OCI-LY7 (cell line): ENCODE measurements at regions not wholly inside any gene's neighbourhood (a gene's known extent, or its start where the extent isn't known, plus 50 kb on each side); places are given as distances from the start of the nearest gene placed in this dataset.

Experiments
- BruUV-seq: library from RNA; stranded (reverse); fragments of 400-500 nt; replicated peaks from 2 replicates; lab custom pipeline; 2021; lab: Mats Ljungman, UMichigan
- CTCF ChIA-PET: fragments of 300-600 bp; sonication (Branson Sonifier 250); formaldehyde crosslinking; loops from one replicate; lab custom pipeline; 2022; ENCODE audit warnings: antibody characterized with exemption; ENCODE audit not compliant: unreplicated experiment; lab: Charles Lee
- POLR2A ChIA-PET: fragments of 300-600 bp; sonication (Branson Sonifier 250); formaldehyde crosslinking; loops from one replicate; lab custom pipeline; 2022; ENCODE audit warnings: antibody characterized with exemption; lab: Charles Lee
- DNase-seq: peaks from one replicate; pipeline ENCODE4 v3.0.0-alpha.2; 2015; ENCODE audit warnings: low spot score
- H2AFZ ChIP-seq: fragments of 200-600 bp; sonication (generic), shearing (Covaris generic); 2 replicates; pipeline ENCODE4 v1.6.1; 2014; ENCODE audit warnings: mild to moderate bottlenecking, antibody characterized with exemption, low read length, moderate library complexity
- H3K27ac ChIP-seq: fragments of 200-600 bp; sonication (generic); 2 replicates; pipeline ENCODE4 v1.5.1; 2014; ENCODE audit warnings: mixed run types, low read depth, mild to moderate bottlenecking, moderate library complexity, low read length, inconsistent platforms; ENCODE audit not compliant: poor library complexity, severe bottlenecking
- H3K36me3 ChIP-seq: fragments of 200-600 bp; sonication (generic); 2 replicates; pipeline ENCODE4 v1.6.1; 2014; ENCODE audit warnings: mild to moderate bottlenecking, antibody characterized with exemption, low read length, moderate library complexity, mixed read lengths; ENCODE audit not compliant: insufficient read depth
- H3K4me1 ChIP-seq: fragments of 200-600 bp; sonication (generic); 2 replicates; pipeline ENCODE4 v1.5.1; 2014; ENCODE audit warnings: mild to moderate bottlenecking, low read length; ENCODE audit not compliant: insufficient read depth, poor library complexity, severe bottlenecking
- H3K4me2 ChIP-seq: fragments of 200-600 bp; sonication (generic); 2 replicates; pipeline ENCODE4 v1.6.1; 2014; ENCODE audit warnings: mild to moderate bottlenecking, low read length
- H3K4me3 ChIP-seq: fragments of 200-600 bp; sonication (generic); 2 replicates; pipeline ENCODE4 v1.5.1; 2014; ENCODE audit warnings: mild to moderate bottlenecking, low read depth, low read length; ENCODE audit not compliant: poor library complexity, severe bottlenecking
- H3K79me2 ChIP-seq: fragments of 200-600 bp; sonication (generic); 2 replicates; pipeline ENCODE4 v1.6.1; 2016; ENCODE audit warnings: low read depth, mild to moderate bottlenecking, low read length, moderate library complexity, mixed read lengths; ENCODE audit not compliant: insufficient read depth
- H3K9me2 ChIP-seq: fragments of 200-600 bp; sonication (generic); 2 replicates; pipeline ENCODE4 v1.6.1; 2016; ENCODE audit warnings: mild to moderate bottlenecking, low read length, mixed read lengths; ENCODE audit not compliant: insufficient read depth
- H3K9me3 ChIP-seq: fragments of 200-600 bp; sonication (generic); 2 replicates; pipeline ENCODE4 v1.6.1; 2014; ENCODE audit warnings: mild to moderate bottlenecking, mixed run types, low read length, mixed read lengths
- H4K20me1 ChIP-seq: fragments of 200-600 bp; sonication (generic); 2 replicates; pipeline ENCODE4 v1.6.1; 2014; ENCODE audit warnings: mild to moderate bottlenecking, antibody characterized with exemption, low read length, moderate library complexity, mixed read lengths; ENCODE audit not compliant: insufficient read depth
- CTCF ChIP-seq: fragments of 200-600 bp; sonication (generic); conservative IDR thresholded peaks from 2 replicates; pipeline ENCODE4 v1.5.1; 2014; ENCODE audit warnings: mild to moderate bottlenecking, antibody characterized with exemption, low read length, moderate library complexity, mixed read lengths
- EZH2phosphoT487 ChIP-seq: fragments of 200-600 bp; sonication (generic); IDR thresholded peaks from 2 replicates; pipeline ENCODE4 v1.6.1; 2018; ENCODE audit warnings: low read depth, borderline replicate concordance, mild to moderate bottlenecking, mixed run types, antibody characterized with exemption, low read length, moderate library complexity, mixed read lengths
- intact Hi-C: fragments of 100-400 bp; cut with micrococcal nuclease; formaldehyde crosslinking; loops from one replicate; pipeline ENCODE4 v1.10.0; 2022; ENCODE audit not compliant: unreplicated experiment

GRCh38 chr11:112786196-112786595 is 175.0 kb upstream of the NCAM1 start:
- Histone ChIP-seq H3K4me3 (no peak overlapping the region), H3K4me2 (no peak overlapping the region), H3K9me3 (no peaks in the 10 kb centered on the region), H3K4me1 (no peaks in the 10 kb centered on the region), H3K36me3 (no peaks in the 10 kb centered on the region), H4K20me1 (no peaks in the 10 kb centered on the region), H3K79me2 (no peaks in the 10 kb centered on the region), H3K27ac (no peak overlapping the region), H3K9me2 (no peaks in the 10 kb centered on the region), H2AFZ (no peak overlapping the region)
- CTCF ChIA-PET, result no interaction called here
- intact Hi-C loops, result no loop called here
- DNase-seq, result no peak
- POLR2A ChIA-PET, result no interaction called here
- TF ChIP-seq CTCF, result no peak
- TF ChIP-seq EZH2phosphoT487, result no peak
- BruUV-seq, result no TSS peak

- TF ChIP-seq CTCF, result no peak
- TF ChIP-seq EZH2phosphoT487, result no peak
- Histone ChIP-seq H3K9me2 (no peaks in the 10 kb centered on the region), H4K20me1 (no peaks in the 10 kb centered on the region), H3K4me2 (no peak overlapping the region), H3K9me3 (no peaks in the 10 kb centered on the region), H3K79me2 (no peaks in the 10 kb centered on the region), H3K4me3 (no peak overlapping the region), H3K27ac (no peak overlapping the region), H3K36me3 (no peaks in the 10 kb centered on the region), H2AFZ (no peak overlapping the region), H3K4me1 (no peaks in the 10 kb centered on the region)
- no TSS peak for BruUV-seq
- DNase-seq, result no peak
- CTCF ChIA-PET, result no interaction called here
- POLR2A ChIA-PET, result no interaction called here
- intact Hi-C loops, result no loop called here
Measured at GRCh38 chr11:112786886-112787530, 174.2 kb upstream of the NCAM1 start.

GRCh38 chr11:112789481-112789880 is 171.7 kb upstream of the NCAM1 start:
- intact Hi-C loops, result no loop called here
- Histone ChIP-seq H3K4me3 (no peak overlapping the region), H3K9me2 (no peaks in the 10 kb centered on the region), H3K4me1 (no peaks in the 10 kb centered on the region), H4K20me1 (no peaks in the 10 kb centered on the region), H3K27ac (no peak overlapping the region), H3K79me2 (no peaks in the 10 kb centered on the region), H3K36me3 (no peaks in the 10 kb centered on the region), H3K9me3 (no peaks in the 10 kb centered on the region), H2AFZ (no peak overlapping the region), H3K4me2 (no peak overlapping the region)
- ChIA-PET CTCF (no interaction called here), POLR2A (interaction anchor here (0.6 to 0.7 kb wide), 2 partner anchors 13 to 1489 kb away, joined by 3 read pairs; no protein-coding TSS in a partner anchor)
- BruUV-seq, result no TSS peak
- no peak for TF ChIP-seq CTCF
- no peak for TF ChIP-seq EZH2phosphoT487
- DNase-seq, result no peak
